Breast epithelium (tissue), 3 donors: ENCODE measurements at regions not wholly inside any gene's neighbourhood (a gene's known extent, or its start where the extent isn't known, plus 50 kb on each side); places are given as distances from the start of the nearest gene placed in this dataset.

Experiments
- POLR2A ChIP-seq: fragments of 450-650 bp; IDR thresholded peaks from one replicate; pipeline ENCODE4 v1.6.1; 2016; ENCODE audit warnings: antibody characterized with exemption, mild to moderate bottlenecking, moderate library complexity
- POLR2AphosphoS5 ChIP-seq, 3 donors: sonication (generic); formaldehyde crosslinking; IDR thresholded peaks; one replicate each; pipeline ENCODE4 v1.6.1; 2017; ENCODE audit warnings: antibody characterized with exemption in 3 of 3
- TF ChIP-seq, protein P1 (sequence below), 3 donors: fragments of 450-650 bp; IDR thresholded peaks; one replicate each; pipeline ENCODE4 v1.5.1; 2016 to 2017; ENCODE audit warnings: antibody characterized with exemption in 3 of 3, mild to moderate bottlenecking in 3 of 3, moderate library complexity in 3 of 3

DNA sequence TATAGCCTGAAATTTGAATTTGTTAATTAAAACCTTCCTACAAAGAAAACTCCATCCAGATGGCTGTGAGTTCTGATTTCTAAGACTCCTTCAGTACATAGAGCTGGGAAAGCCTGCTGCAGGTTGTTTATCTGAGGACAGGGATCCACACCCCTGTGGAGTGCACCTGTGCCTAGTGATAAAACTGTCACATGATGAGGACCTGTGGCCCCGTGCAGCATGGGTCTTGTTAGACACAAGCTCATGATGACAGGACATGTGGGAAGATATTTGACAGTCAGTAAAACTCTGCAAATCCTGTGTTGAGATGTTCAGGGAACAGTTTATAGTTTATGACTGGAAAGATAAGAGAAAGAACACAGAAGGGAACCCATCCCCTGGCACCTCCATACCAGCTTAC lies 133.2 kb upstream of the TMEM18 start:
- TF ChIP-seq, protein P1, sequence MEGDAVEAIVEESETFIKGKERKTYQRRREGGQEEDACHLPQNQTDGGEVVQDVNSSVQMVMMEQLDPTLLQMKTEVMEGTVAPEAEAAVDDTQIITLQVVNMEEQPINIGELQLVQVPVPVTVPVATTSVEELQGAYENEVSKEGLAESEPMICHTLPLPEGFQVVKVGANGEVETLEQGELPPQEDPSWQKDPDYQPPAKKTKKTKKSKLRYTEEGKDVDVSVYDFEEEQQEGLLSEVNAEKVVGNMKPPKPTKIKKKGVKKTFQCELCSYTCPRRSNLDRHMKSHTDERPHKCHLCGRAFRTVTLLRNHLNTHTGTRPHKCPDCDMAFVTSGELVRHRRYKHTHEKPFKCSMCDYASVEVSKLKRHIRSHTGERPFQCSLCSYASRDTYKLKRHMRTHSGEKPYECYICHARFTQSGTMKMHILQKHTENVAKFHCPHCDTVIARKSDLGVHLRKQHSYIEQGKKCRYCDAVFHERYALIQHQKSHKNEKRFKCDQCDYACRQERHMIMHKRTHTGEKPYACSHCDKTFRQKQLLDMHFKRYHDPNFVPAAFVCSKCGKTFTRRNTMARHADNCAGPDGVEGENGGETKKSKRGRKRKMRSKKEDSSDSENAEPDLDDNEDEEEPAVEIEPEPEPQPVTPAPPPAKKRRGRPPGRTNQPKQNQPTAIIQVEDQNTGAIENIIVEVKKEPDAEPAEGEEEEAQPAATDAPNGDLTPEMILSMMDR (IDR thresholded peaks at IDR 0.05) = no peak
- TF ChIP-seq POLR2A = no peak
- TF ChIP-seq POLR2AphosphoS5 (IDR thresholded peaks at IDR 0.05) = no peak
